DND-41 (cell line): ENCODE measurements at regions not wholly inside any gene's neighbourhood (a gene's known extent, or its start where the extent isn't known, plus 50 kb on each side); places are given as distances from the start of the nearest gene placed in this dataset.

Experiments
- EZH2 ChIP-seq: IDR thresholded peaks from 3 replicates; pipeline ENCODE4 v1.6.1; 2012; ENCODE audit warnings: borderline replicate concordance, low read depth, mild to moderate bottlenecking, moderate library complexity, low read length, inconsistent platforms; ENCODE audit not compliant: severe bottlenecking
- TF ChIP-seq, protein P1 (sequence below): IDR thresholded peaks from 2 replicates; pipeline ENCODE4 v1.5.1; 2012; ENCODE audit warnings: borderline replicate concordance, low read length, moderate library complexity, mild to moderate bottlenecking; ENCODE audit not compliant: poor library complexity, severe bottlenecking; ENCODE audit errors: extremely low read depth

DNA sequence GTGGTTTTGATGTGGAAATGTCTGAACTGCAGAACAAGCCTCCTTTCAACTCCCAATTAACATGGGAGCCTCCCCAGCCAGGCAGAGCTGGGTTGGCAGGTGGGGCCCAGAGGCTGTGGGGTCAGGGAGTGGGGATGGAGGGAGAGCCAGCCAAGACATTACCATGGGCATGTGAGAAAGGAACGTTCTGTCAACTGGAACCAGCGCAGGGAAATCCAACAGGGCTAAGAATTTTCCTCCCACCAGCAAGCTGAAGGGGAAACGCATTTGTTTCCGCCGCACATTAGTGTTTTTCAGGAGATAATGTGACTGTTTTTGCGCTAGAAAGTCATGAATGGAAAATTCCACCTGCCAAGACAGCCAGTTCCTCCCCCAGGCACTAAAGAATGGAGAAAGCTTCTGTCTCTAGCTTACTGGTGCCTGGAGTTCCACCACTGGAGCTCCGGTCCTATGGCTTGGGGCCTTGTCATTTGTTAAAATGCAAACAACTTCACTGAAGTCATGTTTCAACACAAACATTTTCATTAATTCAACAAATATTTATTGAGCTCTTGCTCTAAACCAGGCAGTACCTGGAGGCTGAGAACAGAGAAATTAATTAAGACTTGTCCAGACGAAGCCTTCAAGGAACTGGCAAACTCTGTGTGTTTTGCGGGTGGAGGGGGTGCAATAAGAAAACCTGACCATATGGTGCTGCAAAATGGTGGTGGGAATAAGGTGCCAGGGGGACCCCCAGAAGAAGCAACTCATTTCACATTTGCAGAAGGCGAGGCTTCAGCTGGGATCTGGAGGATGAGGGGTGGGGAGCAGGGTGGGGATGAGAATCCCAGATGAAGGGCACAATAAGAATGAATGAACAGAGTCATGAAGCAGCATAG lies 305.1 kb downstream of the MATN1 start:
- TF ChIP-seq, protein P1, sequence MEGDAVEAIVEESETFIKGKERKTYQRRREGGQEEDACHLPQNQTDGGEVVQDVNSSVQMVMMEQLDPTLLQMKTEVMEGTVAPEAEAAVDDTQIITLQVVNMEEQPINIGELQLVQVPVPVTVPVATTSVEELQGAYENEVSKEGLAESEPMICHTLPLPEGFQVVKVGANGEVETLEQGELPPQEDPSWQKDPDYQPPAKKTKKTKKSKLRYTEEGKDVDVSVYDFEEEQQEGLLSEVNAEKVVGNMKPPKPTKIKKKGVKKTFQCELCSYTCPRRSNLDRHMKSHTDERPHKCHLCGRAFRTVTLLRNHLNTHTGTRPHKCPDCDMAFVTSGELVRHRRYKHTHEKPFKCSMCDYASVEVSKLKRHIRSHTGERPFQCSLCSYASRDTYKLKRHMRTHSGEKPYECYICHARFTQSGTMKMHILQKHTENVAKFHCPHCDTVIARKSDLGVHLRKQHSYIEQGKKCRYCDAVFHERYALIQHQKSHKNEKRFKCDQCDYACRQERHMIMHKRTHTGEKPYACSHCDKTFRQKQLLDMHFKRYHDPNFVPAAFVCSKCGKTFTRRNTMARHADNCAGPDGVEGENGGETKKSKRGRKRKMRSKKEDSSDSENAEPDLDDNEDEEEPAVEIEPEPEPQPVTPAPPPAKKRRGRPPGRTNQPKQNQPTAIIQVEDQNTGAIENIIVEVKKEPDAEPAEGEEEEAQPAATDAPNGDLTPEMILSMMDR: no peak
- TF ChIP-seq EZH2: no peak
